K562 (cell line): ENCODE measurements at regions not wholly inside any gene's neighbourhood (a gene's known extent, or its start where the extent isn't known, plus 50 kb on each side); places are given as distances from the start of the nearest gene placed in this dataset.

Source experiments
- AFF4 ChIP-seq: sonication (generic); formaldehyde crosslinking; IDR thresholded peaks from 2 replicates; pipeline ENCODE4 v1.8.0; 2023; ENCODE audit warnings: mild to moderate bottlenecking, missing genetic modification reagents
- ARID3B ChIP-seq: fragments of 250-450 bp; sonication (Bioruptor Pico); IDR thresholded peaks from 2 replicates; pipeline ENCODE4 v1.4.0; 2020; ENCODE audit warnings: borderline replicate concordance
- BRF1 ChIP-seq: IDR thresholded peaks from 3 replicates; pipeline ENCODE4 v1.6.1; 2011; ENCODE audit warnings: borderline replicate concordance, mild to moderate bottlenecking; ENCODE audit not compliant: insufficient read length; ENCODE audit errors: extremely low read depth
- CBX2 ChIP-seq: fragments of 200-600 bp; sonication (generic); IDR thresholded peaks from one replicate; pipeline ENCODE4 v1.6.1; 2012; ENCODE audit warnings: mild to moderate bottlenecking, low read length, inconsistent platforms; ENCODE audit not compliant: insufficient read depth, poor library complexity, severe bottlenecking
- CHAMP1 ChIP-seq: fragments of 450-650 bp; IDR thresholded peaks from 2 replicates; pipeline ENCODE4 v1.6.1; 2016; ENCODE audit warnings: mild to moderate bottlenecking
- DEAF1 ChIP-seq: fragments of 450-650 bp; formaldehyde crosslinking; IDR thresholded peaks from 2 replicates; pipeline ENCODE4 v1.4.0; 2020; ENCODE audit warnings: mild to moderate bottlenecking, moderate library complexity
- DLX4 ChIP-seq: fragments of 250-450 bp; sonication (Bioruptor Pico); IDR thresholded peaks from 2 replicates; pipeline ENCODE4 v1.6.1; 2021; ENCODE audit warnings: mild to moderate bottlenecking
- EP400 ChIP-seq: fragments of 450-650 bp; IDR thresholded peaks from 2 replicates; pipeline ENCODE4 v1.6.1; 2017; ENCODE audit warnings: antibody characterized with exemption, mild to moderate bottlenecking, moderate library complexity
- FOSL1 ChIP-seq: fragments of 200-800 bp; sonication (Bioruptor generic); conservative IDR thresholded peaks from 2 replicates; pipeline ENCODE4 v1.6.1; 2016; ENCODE audit warnings: missing genetic modification characterization, missing compliant biosample characterization
- HMG20B ChIP-seq: fragments of 250-450 bp; sonication (Bioruptor Pico); IDR thresholded peaks from 2 replicates; pipeline ENCODE4 v1.5.0; 2021; ENCODE audit warnings: mild to moderate bottlenecking
- LEF1 ChIP-seq: fragments of 450-650 bp; IDR thresholded peaks from 2 replicates; pipeline ENCODE4 v1.6.1; 2016; ENCODE audit warnings: mild to moderate bottlenecking
- MBD2 ChIP-seq: sonication (generic); IDR thresholded peaks from 2 replicates; pipeline ENCODE4 v1.6.1; 2016; ENCODE audit warnings: low read depth, borderline replicate concordance
- MCM3 ChIP-seq: fragments of 450-650 bp; IDR thresholded peaks from 2 replicates; pipeline ENCODE4 v1.6.1; 2016
- NCOR1 ChIP-seq: fragments of 450-650 bp; IDR thresholded peaks from 2 replicates; pipeline ENCODE4 v1.6.1; 2016; ENCODE audit warnings: mild to moderate bottlenecking, moderate library complexity
- PRPF4 ChIP-seq: fragments of 200-400 bp; formaldehyde crosslinking; IDR thresholded peaks from one replicate; pipeline ENCODE4 v1.6.1; 2017; ENCODE audit warnings: low read length, low read depth, mild to moderate bottlenecking; ENCODE audit not compliant: insufficient read depth, poor library complexity, severe bottlenecking
- SAFB ChIP-seq: fragments of 200-400 bp; formaldehyde crosslinking; IDR thresholded peaks from 2 replicates; pipeline ENCODE4 v1.6.1; 2017; ENCODE audit warnings: low read depth, low read length, borderline replicate concordance
- SLC30A9 ChIP-seq: fragments of 250-450 bp; sonication (Bioruptor Pico); IDR thresholded peaks from 2 replicates; pipeline ENCODE4 v1.8.0; 2022; ENCODE audit warnings: mild to moderate bottlenecking, moderate library complexity
- SMAD4 ChIP-seq: fragments of 250-450 bp; sonication (Bioruptor Pico); conservative IDR thresholded peaks from 2 replicates; pipeline ENCODE4 v1.8.0; 2021; ENCODE audit warnings: inconsistent platforms, mild to moderate bottlenecking, moderate library complexity
- SUPT5H ChIP-seq: fragments of 450-650 bp; IDR thresholded peaks from 2 replicates; pipeline ENCODE4 v1.6.1; 2016
- ZNF311 ChIP-seq: fragments of 250-450 bp; sonication (Bioruptor Pico); IDR thresholded peaks from 2 replicates; pipeline ENCODE4 v1.4.0; 2020; ENCODE audit warnings: mild to moderate bottlenecking, moderate library complexity

- TF ChIP-seq AFF4 (CRISPR knock-in tag) (no peak), MCM3 (no peak), SLC30A9 (CRISPR knock-in tag) (no peak), BRF1 (no peak), NCOR1 (peak; percentile 68), PRPF4 (no peak), ZNF311 (peak; percentile 59; the same call in 1 of the 2 replicates), MBD2 (no peak), DEAF1 (CRISPR knock-in tag) (no peak), ARID3B (CRISPR knock-in tag) (no peak), SAFB (no peak), SMAD4 (CRISPR knock-in tag) (peak; percentile 72; the same call in 1 of the 2 replicates), FOSL1 (tag) (no peak), DLX4 (CRISPR knock-in tag) (no peak), SUPT5H (no peak), EP400 (peak; percentile 43), LEF1 (no peak), CBX2 (no peak), CHAMP1 (0 out of 2 replicates have a peak, but pooled peaks have one; percentile 32), HMG20B (CRISPR knock-in tag) (no peak)
Observed at GRCh38 chr7:138223402-138223879, 147.2 kb downstream of the AKR1D1 start (continued).
